H1 (cell line): ENCODE measurements at regions not wholly inside any gene's neighbourhood (a gene's known extent, or its start where the extent isn't known, plus 50 kb on each side); places are given as distances from the start of the nearest gene placed in this dataset.
A peak's percentile ranks its signal among the peaks of the same experiment; 100 is the strongest.

Source experiments
- CTCF ChIA-PET: fragments of 300-600 bp; sonication (Branson Sonifier 250); formaldehyde crosslinking; loops from one replicate; lab custom pipeline; 2021; ENCODE audit not compliant: partially characterized antibody; lab: Charles Lee
- POLR2A ChIA-PET: fragments of 300-600 bp; sonication (Branson Sonifier 250); formaldehyde crosslinking; loops from one replicate; lab custom pipeline; 2021; ENCODE audit warnings: inconsistent platforms; ENCODE audit not compliant: partially characterized antibody; lab: Charles Lee
- DNase-seq, 2 experiments: peaks; one replicate each; pipeline versions ENCODE4 v3.0.0 to v3.0.0-alpha.2; 2010 to 2022; ENCODE audit warnings: low spot score in 2 of 2, low read depth in 1 of 2, mixed read lengths in 1 of 2
- FAIRE-seq: peaks from 2 replicates; lab custom pipeline; 2011; peaks lifted over from hg19 to GRCh38; lab: Jason Lieb, UNC
- H2AFZ ChIP-seq: 2 replicates; pipeline ENCODE4 v1.8.1; 2012; ENCODE audit warnings: low read length, inconsistent platforms
- H2AK5ac ChIP-seq: 2 replicates; pipeline ENCODE4 v1.6.1; 2013; ENCODE audit warnings: low read depth, low read length
- H2BK120ac ChIP-seq: replicated peaks from 2 replicates; pipeline ENCODE3; 2013; ENCODE audit warnings: low read depth, low read length, inconsistent platforms
- H2BK12ac ChIP-seq: 2 replicates; pipeline ENCODE4 v1.6.1; 2013; ENCODE audit warnings: low read depth, low read length
- H2BK15ac ChIP-seq: 2 replicates; pipeline ENCODE4 v1.6.1; 2013; ENCODE audit warnings: low read length
- H2BK20ac ChIP-seq: 2 replicates; pipeline ENCODE4 v1.6.1; 2013; ENCODE audit warnings: low read length
- H2BK5ac ChIP-seq: 2 replicates; pipeline ENCODE4 v1.6.1; 2013; ENCODE audit warnings: low read depth, low read length
- H3K14ac ChIP-seq: 2 replicates; pipeline ENCODE4 v1.6.1; 2013; ENCODE audit warnings: inconsistent platforms; ENCODE audit not compliant: insufficient read length
- H3K18ac ChIP-seq: 2 replicates; pipeline ENCODE4 v1.6.1; 2013; ENCODE audit warnings: low read length; ENCODE audit errors: extremely low read depth
- H3K23ac ChIP-seq: 2 replicates; pipeline ENCODE4 v1.6.1; 2013; ENCODE audit warnings: inconsistent platforms; ENCODE audit not compliant: insufficient read length
- H3K23me2 ChIP-seq: 2 replicates; pipeline ENCODE4 v1.6.1; 2013; ENCODE audit warnings: low read depth, low read length
- H3K27ac ChIP-seq: 2 replicates; pipeline ENCODE4 v1.6.1; 2011; ENCODE audit warnings: low read depth, low read length, inconsistent platforms
- H3K27me3 ChIP-seq, 4 experiments: replicated peaks in 1 of 4; 1 replicate in 1 of 4; 2 replicates in 3 of 4; pipeline versions ENCODE4 v1.6.1 to v1.8.1; 2011 to 2013; ENCODE audit warnings: low read length in 3 of 4, mild to moderate bottlenecking in 3 of 4, inconsistent platforms in 2 of 4, mixed read lengths in 2 of 4, moderate library complexity in 1 of 4; ENCODE audit not compliant: control insufficient read depth in 3 of 4, insufficient read depth in 3 of 4; ENCODE audit errors: extremely low read depth in 1 of 4
- H3K36me3 ChIP-seq, 4 experiments: 2 replicates each; pipeline versions ENCODE4 v1.6.1 to v1.8.1; 2011 to 2013; ENCODE audit warnings: mild to moderate bottlenecking in 4 of 4, low read length in 3 of 4, moderate library complexity in 2 of 4, control low read depth in 1 of 4, inconsistent platforms in 1 of 4; ENCODE audit not compliant: insufficient read depth in 4 of 4, control insufficient read depth in 2 of 4
- H3K4ac ChIP-seq: replicated peaks from 2 replicates; pipeline ENCODE3; 2013; ENCODE audit warnings: low read length, low read depth, mixed read lengths, inconsistent platforms; ENCODE audit not compliant: insufficient read length
- H3K4me1 ChIP-seq, 4 experiments: replicated peaks in 1 of 4; 1 replicate in 1 of 4; 2 replicates in 3 of 4; pipeline versions ENCODE4 v1.6.1 to v1.8.1; 2011 to 2013; ENCODE audit warnings: low read length in 3 of 4, inconsistent platforms in 2 of 4, mixed read lengths in 1 of 4; ENCODE audit not compliant: insufficient read depth in 4 of 4, control insufficient read depth in 3 of 4
- H3K4me2 ChIP-seq, 2 experiments: 2 replicates each; pipeline versions ENCODE4 v1.6.1 to v1.8.1; 2011 to 2013; ENCODE audit warnings: low read depth in 2 of 2, low read length in 2 of 2, control low read depth in 1 of 2, inconsistent platforms in 1 of 2, mild to moderate bottlenecking in 1 of 2; ENCODE audit not compliant: insufficient read depth in 1 of 2
- H3K4me3 ChIP-seq, 4 experiments: fragments of 200-600, 300-600 bp in 1 of 4; sonication (generic), shearing (Covaris generic), sonication (Bioruptor Twin) in 1 of 4; 2 replicates each; pipeline versions ENCODE4 v1.5.1 to v1.8.1; 2011 to 2016; ENCODE audit warnings: low read length in 4 of 4, low read depth in 3 of 4, control low read depth in 2 of 4, inconsistent platforms in 2 of 4, mild to moderate bottlenecking in 2 of 4, mixed read lengths in 1 of 4, moderate library complexity in 1 of 4; ENCODE audit not compliant: insufficient read depth in 2 of 4; ENCODE audit errors: extremely low read depth in 1 of 4
- H3K56ac ChIP-seq: replicated peaks from 2 replicates; pipeline ENCODE3; 2013; ENCODE audit warnings: low read depth, mild to moderate bottlenecking, mixed read lengths, low read length, inconsistent platforms; ENCODE audit not compliant: insufficient read length
- H3K79me1 ChIP-seq: 2 replicates; pipeline ENCODE4 v1.6.1; 2013; ENCODE audit warnings: low read depth, low read length, control low read depth
- H3K79me2 ChIP-seq, 2 experiments: 2 replicates each; pipeline versions ENCODE4 v1.6.1 to v1.8.1; 2012 to 2013; ENCODE audit warnings: low read length in 2 of 2, mild to moderate bottlenecking in 2 of 2, inconsistent platforms in 1 of 2; ENCODE audit not compliant: insufficient read depth in 2 of 2, control insufficient read depth in 1 of 2
- H3K9ac ChIP-seq, 4 experiments: replicated peaks in 1 of 4; 1 replicate in 1 of 4; 2 replicates in 3 of 4; pipeline versions ENCODE4 v1.6.1 to v1.8.1; 2011 to 2013; ENCODE audit warnings: low read depth in 3 of 4, low read length in 3 of 4, control low read depth in 2 of 4, mild to moderate bottlenecking in 2 of 4, moderate library complexity in 2 of 4, inconsistent platforms in 1 of 4; ENCODE audit errors: extremely low read depth in 1 of 4
- H3K9me3 ChIP-seq, 2 experiments: 2 replicates each; pipeline versions ENCODE4 v1.6.1 to v1.8.1; 2012 to 2013; ENCODE audit warnings: mild to moderate bottlenecking in 2 of 2, moderate library complexity in 2 of 2, control low read depth in 1 of 2, inconsistent platforms in 1 of 2, low read depth in 1 of 2, low read length in 1 of 2, mixed read lengths in 1 of 2; ENCODE audit not compliant: insufficient read depth in 2 of 2
- H4K20me1 ChIP-seq, 2 experiments: replicated peaks in 1 of 2; 2 replicates each; pipeline versions ENCODE3 to v1.8.1; 2011 to 2013; ENCODE audit warnings: inconsistent platforms in 2 of 2, low read length in 2 of 2, mild to moderate bottlenecking in 1 of 2; ENCODE audit not compliant: insufficient read depth in 2 of 2, control insufficient read depth in 1 of 2
- H4K5ac ChIP-seq: 2 replicates; pipeline ENCODE4 v1.6.1; 2013; ENCODE audit warnings: low read length, low read depth, mixed read lengths, inconsistent platforms; ENCODE audit not compliant: insufficient read length
- H4K8ac ChIP-seq: 2 replicates; pipeline ENCODE4 v1.8.0; 2013; ENCODE audit warnings: mild to moderate bottlenecking, moderate library complexity, low read length, inconsistent platforms; ENCODE audit not compliant: insufficient read depth; ENCODE audit errors: extremely low read depth
- H4K91ac ChIP-seq: replicated peaks from 2 replicates; pipeline ENCODE3; 2013; ENCODE audit warnings: low read length, mixed read lengths, inconsistent platforms; ENCODE audit not compliant: insufficient read length
- ATF2 ChIP-seq: IDR thresholded peaks from 2 replicates; pipeline ENCODE4 v1.6.1; 2012; ENCODE audit warnings: low read length, inconsistent platforms
- CHD2 ChIP-seq: IDR thresholded peaks from 2 replicates; pipeline ENCODE4 v1.6.1; 2012; ENCODE audit warnings: low read length, improper control_type of control experiment
- EGR1 ChIP-seq: IDR thresholded peaks from 2 replicates; pipeline ENCODE4 v1.6.1; 2011; ENCODE audit warnings: low read depth, low read length, borderline replicate concordance
- PHF8 ChIP-seq: fragments of 200-600 bp; sonication (generic); conservative IDR thresholded peaks from 2 replicates; pipeline ENCODE4 v1.7.1; 2012; ENCODE audit warnings: low read depth, mild to moderate bottlenecking, inconsistent platforms, low read length, moderate library complexity
- POU5F1 ChIP-seq: IDR thresholded peaks from 2 replicates; pipeline ENCODE4 v1.6.1; 2011; ENCODE audit warnings: low read depth, mild to moderate bottlenecking, low read length, moderate library complexity
- WGBS, 2 experiments: shearing (Covaris generic) in 1 of 2; methylation state at CpG; one replicate each; pipeline versions ENCODE4 v1.1.6 to v1.1.7; 2013 to 2015; ENCODE audit warnings: low lambda C conversion rate in 2 of 2, mixed read lengths in 2 of 2, inconsistent platforms in 1 of 2, low coverage in 1 of 2, missing lambda C conversion rate in 1 of 2; ENCODE audit not compliant: insufficient replicate concordance in 2 of 2, insufficient coverage in 1 of 2, insufficient read length in 1 of 2; ENCODE audit errors: extremely low coverage in 1 of 2, missing lambda C conversion rate in 1 of 2; 5-methylcytosine and 5-hydroxymethylcytosine counted together

GRCh38 chr5:167934551-167934971, 356.9 kb upstream of the WWC1 start:
- POLR2A ChIA-PET: no interaction called here

More at GRCh38 chr5:167934551-167934971, 356.9 kb upstream of the WWC1 start:
- Histone ChIP-seq H3K14ac (no peak overlapping the region), H2BK12ac (no peak overlapping the region), H3K9ac (no peak overlapping the region), H3K23ac (no peak overlapping the region), H3K79me2 (no peaks in the 10 kb centered on the region), H2AK5ac (no peak overlapping the region), H3K27me3 (no peaks in the 10 kb centered on the region), H2BK5ac (no peak overlapping the region), H2BK120ac (no peak overlapping the region), H3K56ac (no peak overlapping the region), H2BK15ac (no peak overlapping the region), H3K27ac (no peak overlapping the region), H3K36me3 (no peaks in the 10 kb centered on the region), H4K5ac (no peak overlapping the region), H4K20me1 (no peaks in the 10 kb centered on the region), H2AFZ (no peak overlapping the region), H3K4me3 (no peak overlapping the region), H4K8ac (no peak overlapping the region), H3K4me2 (no peak overlapping the region), H3K4me1 (no peaks in the 10 kb centered on the region), H3K23me2 (no peaks in the 10 kb centered on the region), H3K9me3 (no peaks in the 10 kb centered on the region), H3K4ac (no peak overlapping the region), H2BK20ac (no peak overlapping the region), H3K79me1 (no peaks in the 10 kb centered on the region), H4K91ac (no peak overlapping the region), H3K18ac (peak overlapping the region; percentile 15; the same call in 1 of the 2 replicates)
- CTCF ChIA-PET: interaction anchor here (0.8 to 1.7 kb wide), 10 partner anchors 10 to 190 kb away, joined by 3 to 5 read pairs (median 3); no protein-coding TSS in a partner anchor
- 91% methylated on average over 15 of the region's 15 CpGs; no CpG with 5 or more reads in 1 of the 2 experiments for WGBS, 2 experiments
- FAIRE-seq (no peak), DNase-seq (no peak)
- TF ChIP-seq POU5F1 (no peak), CHD2 (no peak), ATF2 (no peak), PHF8 (no peak), EGR1 (no peak)
